Renal cortical epithelial cell (primary cell): ENCODE measurements at regions not wholly inside any gene's neighbourhood (a gene's known extent, or its start where the extent isn't known, plus 50 kb on each side); places are given as distances from the start of the nearest gene placed in this dataset.
"Not testable (repeated sequence)": the region's sequence is repeated elsewhere in the genome, so short reads cannot be mapped to it uniquely, and the experiment has no call there.

ENCODE experiments used
- DNase-seq: peaks from one replicate; pipeline ENCODE4 v3.0.0-alpha.2; 2011; ENCODE audit warnings: low read depth

DNA sequence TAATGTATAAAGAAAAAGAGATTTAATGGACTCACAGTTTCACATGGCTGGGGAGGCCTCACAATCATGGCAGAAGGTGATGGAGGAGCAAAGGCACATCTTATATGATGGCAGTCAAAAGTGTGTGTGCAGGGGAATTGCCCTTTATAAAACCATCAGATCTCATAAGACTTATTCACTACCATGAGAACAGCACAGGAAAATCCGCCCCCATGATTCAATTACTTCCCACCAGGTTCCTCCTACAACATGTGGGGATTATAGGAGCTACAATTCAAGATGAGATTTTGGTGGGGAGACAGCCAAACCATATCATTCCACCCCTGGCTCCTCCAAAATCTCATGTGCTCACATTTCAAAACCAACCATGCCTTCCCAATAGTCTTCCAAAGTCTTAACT lies 82.5 kb upstream of the ANKRD1 start:
- not testable (repeated sequence) for DNase-seq

DNA sequence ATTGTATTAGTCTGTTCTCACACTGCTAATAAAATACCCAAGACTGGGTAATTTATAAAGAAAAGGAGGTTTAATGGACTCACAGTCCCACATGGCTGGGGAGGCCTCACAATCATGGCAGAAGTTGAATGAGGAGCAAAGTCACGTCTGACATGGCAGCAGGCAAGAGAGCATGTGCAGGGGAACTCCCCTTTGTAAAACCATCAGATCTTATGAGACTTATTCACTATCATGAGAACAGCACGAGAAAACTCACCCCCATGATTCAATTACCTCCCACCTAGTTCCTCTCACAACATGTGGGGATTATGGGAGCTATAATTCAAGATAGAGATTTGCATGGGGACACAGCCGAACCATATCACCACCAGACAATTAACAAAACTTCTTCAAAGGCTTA lies 84.4 kb upstream of the ANKRD1 start:
- DNase-seq = not testable (repeated sequence)

DNA sequence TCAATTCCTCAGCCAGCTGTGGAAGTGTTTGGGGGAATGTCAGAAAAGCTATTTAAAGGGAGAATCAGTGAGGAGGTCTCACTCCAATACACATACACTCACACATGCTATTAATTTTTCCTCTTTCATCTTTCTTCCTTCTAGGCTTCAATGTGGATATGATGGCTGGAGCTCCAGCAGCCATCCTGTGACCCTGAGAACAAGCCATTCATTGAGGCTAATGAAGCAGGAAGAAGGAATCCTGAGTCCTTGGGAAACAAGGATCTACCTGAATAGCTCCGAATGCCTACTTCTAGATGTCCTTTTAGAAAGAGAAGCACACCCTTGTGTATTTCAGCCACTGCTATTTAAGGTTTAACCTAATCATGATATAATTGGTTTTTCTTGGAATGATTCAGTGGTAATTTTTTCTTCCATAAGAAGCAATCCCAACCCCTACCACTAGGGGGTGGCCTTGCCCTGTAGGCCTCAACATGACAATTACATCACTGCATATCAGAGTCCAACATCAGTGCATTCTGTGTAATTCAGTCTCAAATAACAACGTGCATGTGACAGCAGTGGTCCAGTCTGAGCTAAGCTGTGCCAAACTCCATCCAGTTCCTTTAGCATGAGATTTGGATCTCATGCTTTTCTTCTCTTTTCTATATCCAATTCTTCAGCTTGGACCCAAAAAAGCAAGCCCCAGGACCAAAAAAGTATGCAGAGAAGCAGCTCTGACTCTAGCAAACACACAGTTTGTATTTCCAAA lies 85.3 kb upstream of the ANKRD1 start:
- peak; percentile 71 for DNase-seq

DNA sequence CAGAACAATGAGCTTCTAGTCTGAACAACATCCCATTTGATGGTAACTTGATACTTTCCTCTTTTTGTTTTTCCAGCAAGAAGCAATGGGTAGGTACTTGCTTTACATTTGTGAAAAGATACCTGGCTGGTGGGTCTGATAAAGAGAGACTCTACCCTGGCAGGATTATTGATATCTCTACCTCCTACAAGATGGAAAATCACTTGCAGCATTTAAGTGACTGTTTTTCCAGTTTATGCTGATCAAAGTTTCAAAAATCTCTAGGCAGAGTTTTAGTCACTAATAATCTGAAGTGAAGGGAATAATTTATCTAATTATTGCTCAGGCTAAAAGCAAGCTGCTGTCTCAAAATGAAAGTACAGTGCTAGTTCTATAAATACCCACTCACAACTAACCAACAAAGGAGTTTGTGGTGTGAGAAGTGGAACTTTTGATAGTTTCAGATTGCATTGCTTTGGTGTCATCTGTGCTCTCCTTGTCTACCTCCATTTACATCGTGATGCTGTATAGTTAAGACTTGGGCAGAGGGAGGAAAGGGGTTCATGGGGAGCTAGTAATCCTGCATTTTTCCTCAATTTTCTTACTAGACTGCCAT lies 86.0 kb upstream of the ANKRD1 start:
- DNase-seq = no peak

DNA sequence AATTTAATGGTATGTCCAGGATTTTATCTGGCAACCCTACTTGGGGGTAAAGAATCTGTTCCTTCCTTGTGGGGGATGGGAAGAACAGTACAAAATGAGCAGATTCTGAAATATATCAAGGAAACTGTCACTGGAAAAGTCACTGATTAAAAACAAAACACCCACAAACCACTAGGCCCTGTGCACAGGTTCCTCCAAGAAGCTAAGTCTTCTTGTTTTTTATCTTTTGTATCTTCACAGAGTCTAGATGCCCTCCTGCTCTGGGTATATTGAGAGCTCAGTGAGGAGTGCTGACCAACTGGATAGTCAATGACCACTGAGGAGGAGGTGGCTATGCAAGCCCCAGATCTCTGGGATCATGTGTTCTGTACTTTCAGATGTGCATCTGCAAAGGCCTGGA lies 86.8 kb upstream of the ANKRD1 start:
- DNase-seq = no peak

DNA sequence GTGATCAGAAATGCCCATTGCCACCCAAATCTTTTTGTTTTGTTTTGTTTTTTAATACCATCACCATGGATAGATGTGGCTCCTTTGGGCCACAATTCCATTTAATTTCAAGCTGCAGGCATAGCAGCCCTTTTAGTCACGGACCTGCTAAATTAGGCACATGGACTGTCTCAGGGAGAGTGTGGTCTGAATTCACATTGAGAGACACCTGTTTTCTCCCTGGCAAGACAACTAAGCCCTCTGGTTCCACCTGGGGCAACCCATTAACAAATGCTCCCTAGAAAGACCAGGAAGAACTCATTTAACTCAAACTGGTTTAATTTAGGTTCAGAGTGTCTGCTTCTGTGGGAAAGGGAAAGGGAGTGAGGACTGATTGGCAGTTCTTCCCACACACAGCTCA lies 88.2 kb upstream of the ANKRD1 start:
- no peak for DNase-seq

DNA sequence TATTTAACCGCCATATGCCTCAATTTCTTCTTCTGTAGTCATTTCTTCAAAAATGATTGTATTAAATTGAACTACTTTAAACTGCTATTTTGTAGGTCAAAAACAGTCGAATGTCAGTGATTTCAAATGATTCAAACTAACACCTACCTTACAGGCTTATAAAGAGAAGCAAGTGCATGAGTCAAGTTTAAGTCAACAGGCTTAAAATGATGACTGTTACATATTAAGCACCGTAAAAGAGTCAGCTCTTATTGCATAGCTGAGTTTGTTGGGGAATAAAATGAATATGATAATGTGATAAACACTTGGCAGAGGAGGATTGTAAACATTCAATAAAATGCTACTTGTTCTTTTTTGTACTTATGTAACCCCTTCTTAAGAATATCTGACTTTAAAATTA lies 90.1 kb upstream of the ANKRD1 start:
- peak; percentile 41 for DNase-seq

DNA sequence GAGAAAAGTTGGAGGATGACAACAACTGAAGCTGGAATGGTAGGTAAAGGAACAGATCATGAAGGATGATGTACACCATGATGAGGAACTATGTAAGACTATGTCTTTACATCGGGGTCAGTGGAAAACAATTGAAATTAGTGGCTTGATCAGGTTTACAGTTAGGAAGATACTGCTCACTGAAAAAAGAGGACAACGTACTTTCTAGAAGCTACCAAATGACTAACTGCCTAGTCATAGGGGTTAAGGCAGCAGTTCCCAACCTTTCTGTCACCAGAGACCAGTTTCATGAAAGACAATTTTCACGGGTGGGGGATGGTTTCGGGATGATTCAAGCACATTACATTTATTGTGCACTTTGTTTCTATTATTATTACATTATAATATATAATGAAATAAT lies 91.6 kb upstream of the ANKRD1 start:
- no peak for DNase-seq

DNA sequence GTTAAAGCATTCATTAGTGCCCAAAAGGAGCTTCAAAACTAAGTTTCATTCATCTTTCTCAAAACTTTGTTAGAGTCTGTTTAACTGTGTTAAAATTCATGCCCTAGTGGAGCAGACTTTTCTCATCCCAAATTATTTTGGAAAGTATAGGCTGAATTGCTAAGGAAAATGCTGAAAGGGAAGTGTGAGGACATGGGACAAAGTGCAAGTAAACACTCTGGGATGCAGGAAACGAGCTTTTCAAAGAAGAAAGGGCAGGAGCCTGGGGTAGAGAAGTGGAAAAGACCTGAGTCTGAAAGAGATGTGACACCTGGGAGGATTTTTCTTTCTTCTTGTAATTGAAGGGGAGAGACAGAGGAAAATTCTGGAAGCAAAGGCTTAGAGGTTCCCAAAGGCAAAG lies 93.1 kb upstream of the ANKRD1 start:
- no peak for DNase-seq

DNA sequence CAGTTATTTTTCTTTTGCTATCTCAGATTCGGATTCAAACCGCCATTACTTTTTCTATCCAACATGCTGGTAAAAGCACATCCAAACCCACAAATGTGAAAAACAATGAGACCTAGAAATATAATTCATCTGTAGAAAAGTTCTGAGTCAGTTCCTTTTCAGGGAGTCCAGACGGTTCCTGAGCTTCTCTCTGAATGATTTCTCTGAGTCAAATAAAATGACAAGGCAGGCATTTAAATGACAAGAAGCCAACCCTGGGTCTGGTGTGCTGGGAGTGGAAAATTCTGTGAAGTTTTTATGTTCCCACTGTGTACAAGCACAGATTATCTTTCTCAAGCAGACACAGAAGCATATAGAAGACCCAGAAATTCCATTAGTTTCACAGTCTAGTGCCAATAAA lies 96.3 kb upstream of the ANKRD1 start:
- DNase-seq = no peak

DNA sequence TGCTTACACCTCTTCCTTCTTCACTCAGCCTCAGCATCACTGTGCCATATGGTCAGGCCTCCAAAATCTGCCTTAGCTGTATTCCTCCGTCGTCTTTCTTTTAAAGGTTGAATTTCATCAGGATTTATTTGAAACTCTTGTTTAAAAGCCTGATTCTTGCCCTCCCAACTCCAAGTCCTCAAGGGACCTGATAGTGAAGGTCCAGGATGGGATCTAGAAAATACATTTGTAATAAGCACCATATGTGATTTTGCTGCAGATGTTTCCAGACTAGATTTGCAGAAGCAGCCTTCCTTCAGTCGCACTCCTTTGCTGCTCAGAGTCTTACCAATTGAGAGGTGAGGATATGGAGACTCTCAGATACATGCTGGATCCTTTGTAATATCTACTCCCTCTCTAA lies 101.0 kb upstream of the ANKRD1 start:
- no peak for DNase-seq

DNA sequence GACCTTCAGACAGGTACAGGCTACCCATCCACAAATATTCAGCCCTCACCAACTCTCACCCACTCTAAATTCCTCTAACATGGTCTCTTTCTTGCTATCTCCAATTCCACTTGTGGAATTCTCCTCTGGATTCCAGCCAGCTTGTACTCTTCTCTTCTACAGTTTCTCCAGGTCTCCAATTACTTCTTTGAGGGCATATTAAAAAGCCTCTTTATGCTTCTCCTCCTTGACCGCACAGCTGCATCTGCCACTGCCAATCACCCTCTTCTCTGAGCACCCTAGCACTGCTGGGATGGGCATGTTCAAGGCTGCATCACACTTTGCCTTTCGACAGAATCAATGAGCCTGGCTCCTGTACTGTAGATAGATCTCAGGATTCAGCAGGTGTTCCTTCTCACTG lies 101.5 kb upstream of the ANKRD1 start:
- no peak for DNase-seq

DNA sequence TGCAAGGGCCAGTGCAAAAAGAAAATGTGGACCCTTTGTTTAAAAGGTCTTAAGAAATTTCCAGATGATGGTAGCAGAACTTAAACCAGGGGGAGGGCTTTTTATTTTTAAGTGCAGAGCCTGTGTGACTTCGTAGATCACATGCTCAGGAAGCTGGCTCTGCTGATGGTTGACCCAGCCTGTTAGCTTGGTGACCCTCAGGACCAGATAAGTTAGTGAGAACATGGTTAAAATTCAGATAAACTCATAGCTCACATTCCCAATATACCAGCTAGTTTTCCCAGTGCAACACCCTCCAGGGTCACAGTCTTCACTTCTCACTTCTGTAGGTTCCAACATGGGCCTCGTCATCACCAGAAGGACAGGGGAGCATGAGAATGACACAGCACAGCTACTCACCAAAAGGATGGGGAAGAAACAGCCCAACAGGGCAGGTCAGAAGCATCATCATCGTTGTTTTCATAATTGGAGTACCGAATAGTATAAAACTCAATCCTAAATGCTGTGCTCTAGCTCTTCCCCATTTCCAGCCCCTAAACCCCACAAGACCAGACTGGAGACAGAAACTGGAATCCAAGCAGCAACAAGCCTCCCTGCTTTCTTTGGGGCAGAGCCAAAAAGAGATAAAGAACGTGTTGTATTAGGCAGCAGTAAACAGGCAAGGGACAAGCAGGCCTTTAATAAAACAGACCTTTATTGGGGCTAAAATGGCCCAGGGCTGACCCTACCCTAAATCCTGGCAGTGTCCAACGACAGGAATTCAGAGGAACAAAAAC lies 102.2 kb upstream of the ANKRD1 start:
- DNase-seq = no peak

DNA sequence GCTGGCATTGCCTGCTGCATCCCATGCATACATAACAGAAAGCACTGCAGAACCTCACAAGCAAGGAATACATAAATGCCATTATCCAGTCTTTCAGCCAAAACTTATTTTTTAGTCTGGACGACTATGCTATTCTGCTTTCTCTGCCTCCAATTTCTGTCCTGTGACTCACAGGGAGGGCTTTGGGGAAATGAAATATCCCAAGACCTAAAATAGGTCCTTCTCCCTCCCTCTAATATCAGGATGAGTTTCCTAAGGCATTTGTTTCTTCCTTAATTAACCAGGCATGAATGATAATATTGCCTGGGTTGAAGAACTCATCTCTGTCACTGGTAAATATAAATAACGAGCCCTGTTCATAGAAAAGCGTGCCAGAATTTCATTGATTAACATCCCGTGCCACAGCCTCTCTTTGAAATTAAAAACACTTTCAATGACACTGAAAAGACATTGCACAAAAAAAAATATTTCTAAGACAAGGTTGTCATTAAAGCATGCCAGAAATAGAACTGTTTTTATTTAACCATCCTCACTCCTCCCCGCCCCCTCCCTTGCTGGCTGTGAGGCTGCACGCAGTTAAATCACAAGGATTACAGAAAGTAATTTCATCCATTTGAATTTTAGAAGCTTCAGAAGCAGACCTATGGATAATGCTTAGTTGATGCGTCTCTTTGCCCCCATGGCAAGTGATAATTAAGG lies 103.0 kb upstream of the ANKRD1 start:
- no peak for DNase-seq

DNA sequence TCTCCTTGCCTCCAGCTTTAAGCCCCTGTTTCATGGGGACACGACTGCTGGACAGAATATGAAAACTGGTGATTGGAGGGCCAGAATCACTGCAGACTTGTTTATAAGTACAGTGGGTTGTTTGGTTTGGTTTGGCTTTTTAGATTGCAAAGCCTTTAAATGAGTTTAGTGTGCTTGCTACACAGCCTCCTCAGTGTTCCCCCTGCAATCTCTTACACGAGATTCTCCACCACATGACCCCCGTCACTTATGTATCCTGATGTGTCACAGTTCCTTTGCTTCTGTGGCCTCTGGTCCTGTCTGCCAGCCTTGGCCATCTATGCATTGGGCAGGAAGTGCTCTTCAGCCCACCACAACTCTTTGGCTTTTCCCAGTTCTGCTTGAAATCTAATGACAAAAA lies 103.7 kb upstream of the ANKRD1 start:
- no peak for DNase-seq

DNA sequence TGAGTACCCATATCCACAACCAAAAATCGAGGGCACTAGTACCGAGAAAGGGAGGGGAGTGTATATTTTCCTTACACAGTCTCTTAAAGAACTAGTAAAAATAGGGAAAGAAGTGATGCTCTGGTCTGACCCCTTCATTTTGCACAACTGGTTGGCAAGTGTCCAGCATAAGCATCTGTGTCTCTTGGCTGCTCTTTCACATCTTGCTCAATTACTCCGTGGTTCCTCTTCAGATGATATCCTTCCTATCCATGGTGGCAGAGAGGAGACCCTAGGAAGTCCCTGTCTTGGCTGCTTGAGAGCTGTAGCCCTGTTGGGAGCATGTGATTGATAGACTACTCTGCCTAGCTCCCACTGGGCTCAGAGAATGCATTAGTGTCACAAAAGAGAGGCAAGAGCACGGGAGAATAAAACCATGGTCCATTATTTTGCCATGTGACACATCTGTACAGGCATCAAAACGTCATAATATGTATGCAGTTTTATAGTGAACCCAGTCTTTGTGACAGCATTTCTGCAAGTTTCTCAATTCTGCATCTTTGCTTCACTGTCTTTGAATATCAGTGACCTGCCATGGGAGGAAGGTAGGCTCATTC lies 111.8 kb upstream of the ANKRD1 start:
- no peak for DNase-seq

DNA sequence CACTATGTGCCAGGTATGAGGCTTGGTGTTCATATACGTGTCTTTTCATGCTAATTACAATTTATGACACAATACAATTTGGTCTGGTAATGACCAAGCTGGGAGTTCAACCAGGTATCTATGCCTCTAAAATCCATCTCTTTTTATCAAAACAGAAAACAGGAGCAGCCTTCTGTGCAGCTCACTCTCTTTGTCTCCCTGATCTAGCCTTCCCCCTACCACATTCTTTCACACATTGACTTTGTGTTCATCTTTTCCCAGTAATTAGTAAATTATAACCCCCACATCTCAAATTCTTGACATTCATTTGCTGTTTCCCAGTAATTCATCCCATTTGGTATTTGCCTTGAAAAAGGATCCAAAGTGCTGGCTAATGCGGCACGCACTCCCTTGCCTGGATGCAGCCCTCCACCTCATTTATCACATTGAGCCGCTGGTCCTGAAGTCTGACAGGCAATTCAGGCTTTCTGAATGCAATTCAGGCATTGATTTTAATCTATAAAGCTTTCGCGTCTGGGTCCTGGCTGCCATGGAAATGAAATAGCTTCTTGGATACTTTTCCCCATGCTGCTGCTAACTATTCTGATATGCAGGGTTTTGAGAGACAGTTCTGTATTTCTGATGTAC lies 112.5 kb upstream of the ANKRD1 start:
- DNase-seq = no peak

DNA sequence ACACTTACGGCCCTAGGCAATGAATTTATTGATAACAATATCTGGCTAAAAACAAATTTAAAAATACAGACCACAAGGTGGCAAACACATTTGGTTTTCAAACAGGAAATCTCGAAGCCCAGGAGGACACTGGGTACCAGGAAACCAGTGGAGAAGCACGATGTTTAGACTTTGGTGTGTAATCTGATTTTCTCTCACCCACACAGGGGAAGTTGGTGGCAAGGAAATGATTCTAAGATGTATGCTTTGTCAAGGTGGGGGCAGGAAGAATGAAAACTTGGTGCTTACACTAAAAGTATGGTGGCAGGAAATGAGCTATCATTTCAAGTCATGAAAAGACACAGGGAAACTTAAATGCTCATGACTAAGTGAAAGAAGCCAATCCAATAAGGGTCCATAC lies 113.2 kb upstream of the ANKRD1 start:
- no peak for DNase-seq

DNA sequence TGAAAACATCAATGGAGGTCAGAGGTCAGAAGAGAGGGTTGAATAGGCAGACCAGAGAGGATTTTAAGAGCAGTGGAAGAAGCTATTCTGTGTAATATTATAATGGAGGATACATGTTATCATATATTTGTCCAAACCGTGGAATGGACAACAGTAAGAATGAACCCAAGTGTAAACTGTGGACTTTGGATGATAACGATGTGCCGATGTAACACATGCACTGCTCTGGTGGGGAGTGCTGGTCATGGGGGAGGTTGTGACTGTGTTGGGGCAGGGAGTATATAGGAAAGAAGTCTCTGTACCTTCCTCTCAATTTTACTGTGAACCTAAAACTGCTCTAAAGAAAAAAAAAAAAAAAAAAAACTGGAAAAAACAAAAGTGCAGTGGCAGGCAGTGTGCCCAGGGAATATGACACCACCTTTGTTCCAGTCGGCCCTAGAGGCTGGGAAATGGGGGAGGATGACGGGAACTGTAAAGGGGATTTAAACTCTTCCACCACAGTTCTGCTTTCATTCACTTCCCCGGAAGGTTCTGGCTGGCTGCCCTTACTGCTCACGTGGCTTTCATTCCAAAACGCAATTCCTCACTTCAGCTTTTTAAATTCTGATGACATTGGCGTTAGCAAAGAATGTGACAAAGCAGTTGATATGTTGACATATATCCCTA lies 113.7 kb upstream of the ANKRD1 start:
- DNase-seq = peak; percentile 64

DNA sequence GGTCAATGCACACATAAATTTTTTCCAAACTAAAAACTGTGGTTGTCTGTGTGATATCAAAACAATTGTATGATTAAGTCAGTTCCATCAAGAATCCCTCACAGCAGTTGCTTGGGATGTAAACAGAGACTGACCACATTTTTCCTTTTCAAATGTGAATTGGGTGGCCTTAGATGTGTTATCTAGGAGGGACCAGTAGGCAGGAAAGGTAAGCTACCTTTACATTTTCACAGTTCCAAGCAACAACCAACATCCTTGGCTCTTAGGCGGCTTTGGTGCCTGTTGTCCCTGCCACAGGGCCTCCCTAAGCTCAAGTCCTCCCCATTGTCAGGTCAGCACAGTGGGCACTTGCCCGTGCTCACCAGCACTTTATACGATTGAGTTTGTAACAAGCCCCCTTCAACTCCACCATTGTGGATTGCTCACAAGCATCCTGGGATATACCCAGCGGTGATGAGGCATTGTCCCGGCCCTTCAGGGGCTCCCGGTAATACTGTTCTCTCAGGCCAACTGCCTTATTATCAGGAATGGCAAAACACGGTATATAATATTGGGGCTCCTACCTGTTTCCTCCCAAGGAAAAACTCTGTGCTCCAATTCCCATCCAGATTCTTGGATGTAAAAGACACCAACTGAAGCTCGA lies 114.9 kb upstream of the ANKRD1 start:
- no peak for DNase-seq
